Thyroid gland (tissue), 4 donors: ENCODE measurements at regions not wholly inside any gene's neighbourhood (a gene's known extent, or its start where the extent isn't known, plus 50 kb on each side); places are given as distances from the start of the nearest gene placed in this dataset.

Experiments used
- DNase-seq, 2 donors: peaks; one replicate each; pipeline ENCODE4 v3.0.0-alpha.2; 2019
- H3K27ac ChIP-seq, 3 donors: fragments of 200-600 bp; sonication (generic); 1 replicate in 2 of 3; 2 replicates in 1 of 3; pipeline ENCODE4 v1.5.1; 2016 to 2019; ENCODE audit warnings: mild to moderate bottlenecking in 1 of 3, moderate library complexity in 1 of 3
- H3K27me3 ChIP-seq: fragments of 200-600 bp; sonication (generic); one replicate; pipeline ENCODE4 v1.5.1; 2019
- H3K36me3 ChIP-seq, 2 donors: fragments of 200-600 bp; sonication (generic); one replicate each; pipeline ENCODE4 v1.5.1; 2016 to 2019
- H3K4me1 ChIP-seq, 2 donors: fragments of 200-600 bp; sonication (generic); one replicate each; pipeline ENCODE4 v1.5.1; 2017 to 2019
- H3K4me3 ChIP-seq, 3 donors: fragments of 200-600 bp; sonication (generic); replicated peaks in 1 of 3; 1 replicate in 2 of 3; 2 replicates in 1 of 3; pipeline ENCODE4 v1.5.1; 2016; ENCODE audit warnings: mild to moderate bottlenecking in 1 of 3
- H3K9me3 ChIP-seq: fragments of 200-600 bp; sonication (generic); one replicate; pipeline ENCODE4 v1.5.1; 2017
- CTCF ChIP-seq, 6 experiments: fragments of 200-600 bp in 3 of 6; fragments of 450-650 bp in 3 of 6; sonication (generic) in 3 of 6; IDR thresholded peaks; one replicate each; pipeline ENCODE4 v1.5.1; 2016 to 2019; ENCODE audit warnings: antibody characterized with exemption in 6 of 6, mild to moderate bottlenecking in 2 of 6, inconsistent platforms in 1 of 6, moderate library complexity in 1 of 6
- POLR2A ChIP-seq, 2 donors: fragments of 450-650 bp; IDR thresholded peaks; one replicate each; pipeline ENCODE4 v1.6.1; 2017; ENCODE audit warnings: antibody characterized with exemption in 2 of 2, mild to moderate bottlenecking in 2 of 2, moderate library complexity in 1 of 2
- WGBS, 2 donors: methylation state at CpG; one replicate each; pipeline ENCODE4 v1.1.5; 2017; 5-methylcytosine and 5-hydroxymethylcytosine counted together
- intact Hi-C: fragments of 100-400 bp; cut with DNase I; formaldehyde crosslinking; loops from one replicate; pipeline ENCODE4 v1.15.1; 2023

- H3K9me3 ChIP-seq, result no peaks in the 10 kb centered on the region
- TF ChIP-seq POLR2A (IDR thresholded peaks at IDR 0.05) (no peak), CTCF (IDR thresholded peaks at IDR 0.05) (no peak)
- intact Hi-C loops, result no loop called here
- H3K27ac ChIP-seq, result no peak overlapping the region
- 68 to 71% methylated on average over 5 of the region's 5 CpGs for WGBS, 2 donors
- no peaks in the 10 kb centered on the region for H3K4me1 ChIP-seq
- H3K4me3 ChIP-seq, result no peak overlapping the region
- DNase-seq, result no peak
- H3K27me3 ChIP-seq, result no peaks in the 10 kb centered on the region
- H3K36me3 ChIP-seq, result no peaks in the 10 kb centered on the region
Observed at GRCh38 chr10:128660726-128661125, 534.5 kb upstream of the MKI67 start.

GRCh38 chr10:128661404-128662197 is 535.4 kb upstream of the MKI67 start:
- no peaks in the 10 kb centered on the region for H3K27me3 ChIP-seq
- no peak overlapping the region for H3K4me3 ChIP-seq
- intact Hi-C loops, result no loop called here
- H3K36me3 ChIP-seq, result no peaks in the 10 kb centered on the region
- H3K27ac ChIP-seq, result no peak overlapping the region
- no peaks in the 10 kb centered on the region for H3K4me1 ChIP-seq
- DNase-seq, result no peak
- TF ChIP-seq CTCF (IDR thresholded peaks at IDR 0.05) (no peak), POLR2A (IDR thresholded peaks at IDR 0.05) (no peak)
- 87 to 91% methylated on average over 7 of the region's 7 CpGs for WGBS, 2 donors
- no peaks in the 10 kb centered on the region for H3K9me3 ChIP-seq

GRCh38 chr10:128662520-128662919 is 536.3 kb upstream of the MKI67 start:
- no peaks in the 10 kb centered on the region for H3K9me3 ChIP-seq
- no peak for DNase-seq
- no peak overlapping the region for H3K27ac ChIP-seq
- H3K27me3 ChIP-seq, result no peaks in the 10 kb centered on the region
- H3K36me3 ChIP-seq, result no peaks in the 10 kb centered on the region
- no peaks in the 10 kb centered on the region for H3K4me1 ChIP-seq
- TF ChIP-seq CTCF (IDR thresholded peaks at IDR 0.05) (no peak), POLR2A (IDR thresholded peaks at IDR 0.05) (no peak)
- H3K4me3 ChIP-seq, result no peak overlapping the region
- WGBS, 2 donors, result 70 to 79% methylated on average over 3 of the region's 3 CpGs
- intact Hi-C loops, result no loop called here

GRCh38 chr10:128664729-128665128 is 538.5 kb upstream of the MKI67 start:
- H3K27me3 ChIP-seq, result no peaks in the 10 kb centered on the region
- H3K36me3 ChIP-seq, result no peaks in the 10 kb centered on the region
- no peak for TF ChIP-seq POLR2A (IDR thresholded peaks at IDR 0.05)
- no peak for TF ChIP-seq CTCF (IDR thresholded peaks at IDR 0.05)
- H3K4me3 ChIP-seq, result no peak overlapping the region
- no peak overlapping the region for H3K27ac ChIP-seq
- H3K9me3 ChIP-seq, result no peaks in the 10 kb centered on the region
- DNase-seq, result no peak
- H3K4me1 ChIP-seq, result no peaks in the 10 kb centered on the region
- 75 to 82% methylated on average over 3 of the region's 3 CpGs for WGBS, 2 donors
- intact Hi-C loops, result no loop called here

GRCh38 chr10:128675405-128675804 is 549.2 kb upstream of the MKI67 start:
- no peaks in the 10 kb centered on the region for H3K4me1 ChIP-seq
- WGBS, 2 donors, result 69 to 76% methylated on average over 6 of the region's 6 CpGs
- no peak for TF ChIP-seq CTCF (IDR thresholded peaks at IDR 0.05)
- TF ChIP-seq POLR2A (IDR thresholded peaks at IDR 0.05), result no peak
- no peak overlapping the region for H3K27ac ChIP-seq
- no peaks in the 10 kb centered on the region for H3K36me3 ChIP-seq
- H3K27me3 ChIP-seq, result no peaks in the 10 kb centered on the region
- no peak for DNase-seq
- no peak overlapping the region for H3K4me3 ChIP-seq
- H3K9me3 ChIP-seq, result no peaks in the 10 kb centered on the region
- intact Hi-C loops, result no loop called here
